ENCODE measurements at regions not wholly inside any gene's neighbourhood (a gene's known extent, or its start where the extent isn't known, plus 50 kb on each side); places are given as distances from the start of the nearest gene placed in this dataset.
"Not testable (repeated sequence)": the region's sequence is repeated elsewhere in the genome, so short reads cannot be mapped to it uniquely, and the experiment has no call there.

- DNase-seq: no peak
Observed at GRCh38 chr5:160479220-160479619, 57.6 kb downstream of the PTTG1 start.

GRCh38 chr5:160479926-160480325 is 58.3 kb downstream of the PTTG1 start:
- peak; percentile 21 for DNase-seq

DNA sequence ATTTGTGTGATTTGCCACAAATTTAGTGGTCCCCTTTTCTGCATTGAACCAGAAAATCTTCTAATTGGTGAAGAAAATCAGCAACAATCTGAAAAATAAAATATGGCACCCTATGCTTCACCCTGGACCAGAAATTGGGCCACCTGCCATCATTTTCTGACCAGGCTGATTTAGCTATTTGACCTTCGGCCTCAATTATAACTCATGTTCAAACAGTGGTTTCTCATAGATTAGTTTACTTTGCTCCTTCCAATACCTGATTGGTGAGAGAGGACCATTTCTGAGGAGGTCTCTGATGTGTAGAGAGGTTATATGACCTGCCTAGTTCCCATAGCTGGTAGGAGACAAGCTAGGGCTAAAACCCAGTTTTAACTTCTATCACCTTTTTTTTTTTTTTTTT is 59.0 kb downstream of the PTTG1 start:
- DNase-seq: no peak

GRCh38 chr5:160484678-160485077 is 63.0 kb downstream of the PTTG1 start:
- no peak for DNase-seq

DNA sequence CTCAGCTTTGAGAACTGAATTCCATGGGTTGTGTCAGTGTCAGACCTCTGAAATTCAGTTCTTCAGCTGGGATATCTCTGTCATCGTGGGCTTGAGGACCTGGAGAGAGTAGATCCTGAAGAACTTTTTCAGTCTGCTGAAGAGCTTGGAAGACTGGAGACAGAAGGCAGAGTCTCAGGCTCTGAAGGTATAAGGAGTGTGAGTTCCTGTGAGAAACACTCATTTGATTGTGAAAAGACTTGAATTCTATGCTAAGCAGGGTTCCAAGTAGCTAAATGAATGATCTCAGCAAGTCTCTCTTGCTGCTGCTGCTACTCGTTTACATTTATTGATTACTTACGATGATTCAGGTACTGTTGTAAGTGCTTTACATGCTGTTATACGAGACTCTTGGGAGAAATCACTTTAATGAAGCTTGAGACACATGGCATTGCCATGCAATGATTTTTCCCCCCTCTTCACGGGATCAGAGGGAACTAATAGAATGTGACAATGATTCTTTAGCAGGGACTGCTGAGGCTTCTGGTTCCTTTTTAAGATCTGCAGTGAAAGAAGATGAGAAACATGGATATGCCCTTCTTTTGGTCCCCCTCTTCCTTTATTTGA is 63.8 kb downstream of the PTTG1 start:
- DNase-seq: no peak

DNA sequence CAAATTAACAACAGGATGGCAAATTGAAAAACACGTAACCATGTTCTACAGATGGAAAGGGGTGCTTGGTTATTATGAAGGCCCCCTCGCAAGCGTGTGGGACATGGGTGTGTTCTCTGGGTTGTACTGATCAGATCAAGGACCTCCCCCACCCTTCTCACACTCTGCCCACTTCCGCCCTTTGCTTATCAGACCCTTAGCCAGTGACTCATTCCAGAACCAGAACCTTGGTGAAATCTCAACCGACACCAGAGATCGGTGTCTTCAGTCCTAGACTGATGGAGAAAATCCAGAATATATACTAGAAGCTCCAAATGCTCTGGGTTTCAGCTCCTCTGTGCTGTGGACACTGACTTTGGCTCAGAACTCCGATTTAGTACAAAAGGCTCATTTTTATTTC is 64.9 kb downstream of the PTTG1 start:
- no peak for DNase-seq

DNA sequence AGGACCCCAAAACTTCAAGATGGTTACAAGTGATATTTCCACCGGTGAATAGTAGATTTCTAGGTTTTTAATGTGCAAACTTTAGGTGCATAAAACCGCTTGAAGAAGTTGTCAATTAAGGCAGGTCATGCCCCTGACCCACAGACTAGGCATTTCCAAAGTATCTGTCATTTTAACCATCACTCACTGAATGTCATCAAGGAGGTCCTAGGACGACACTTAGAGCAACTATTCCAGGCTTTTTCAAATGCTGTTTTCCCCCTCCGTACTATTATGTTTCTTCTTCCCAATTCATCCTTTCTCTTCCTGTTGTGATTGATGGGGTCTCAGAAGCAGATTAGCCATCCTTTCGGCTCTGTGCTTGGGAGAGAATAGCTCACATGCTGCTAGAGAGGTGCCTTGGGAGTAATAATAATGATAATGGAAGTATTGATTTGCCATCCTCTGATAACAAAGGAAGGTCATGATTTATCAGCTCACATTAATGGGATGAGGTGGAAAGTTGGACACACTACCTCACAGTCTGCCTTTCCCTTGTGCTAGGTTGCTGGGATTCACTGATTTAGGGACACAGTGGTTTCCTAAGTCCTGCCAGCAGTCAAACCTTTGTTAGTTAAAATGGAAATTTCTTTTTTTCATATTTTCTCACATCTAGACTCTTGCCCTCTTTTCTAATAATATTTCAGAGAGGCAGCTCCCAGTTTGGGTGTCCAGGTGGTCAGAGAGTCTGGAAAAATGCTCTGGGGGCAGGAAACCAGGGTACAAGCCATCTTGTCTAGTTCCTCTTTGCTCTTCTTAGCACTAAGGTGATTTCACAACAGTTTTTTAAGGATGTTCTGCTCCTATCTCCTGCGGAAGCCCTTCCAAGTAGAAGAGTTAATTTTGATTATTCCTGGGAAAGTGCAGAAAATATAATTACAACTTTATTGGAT is 67.0 kb downstream of the PTTG1 start:
- DNase-seq: no peak

- DNase-seq: no peak
Observed at GRCh38 chr5:160491438-160491837, 69.8 kb downstream of the PTTG1 start.

- DNase-seq: no peak
Observed at GRCh38 chr5:160492565-160492964, 70.9 kb downstream of the PTTG1 start.

GRCh38 chr5:160493806-160494338 is 72.2 kb downstream of the PTTG1 start:
- DNase-seq: no peak

GRCh38 chr5:160494451-160494850 is 72.8 kb downstream of the PTTG1 start:
- DNase-seq: no peak

GRCh38 chr5:160496334-160496733 is 74.7 kb downstream of the PTTG1 start:
- no peak for DNase-seq

DNA sequence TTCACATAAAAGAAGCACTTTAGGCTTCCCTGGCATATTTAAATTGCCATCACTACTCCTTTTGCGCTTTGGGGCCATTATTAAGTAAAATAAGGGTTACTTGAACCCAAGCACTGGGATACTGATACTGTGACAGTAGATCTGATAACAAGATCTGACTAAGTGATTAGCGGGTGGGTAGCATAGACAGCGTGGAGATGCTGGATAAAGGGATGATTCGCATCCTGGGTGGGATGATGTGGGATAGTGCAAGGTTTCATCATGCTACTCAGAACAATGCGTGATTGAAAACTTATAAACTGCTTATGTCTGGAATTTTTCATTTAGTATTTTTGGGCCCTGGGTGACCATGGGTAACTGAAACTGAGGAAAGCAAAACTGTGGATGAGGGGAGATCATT is 75.1 kb downstream of the PTTG1 start:
- DNase-seq: no peak

DNA sequence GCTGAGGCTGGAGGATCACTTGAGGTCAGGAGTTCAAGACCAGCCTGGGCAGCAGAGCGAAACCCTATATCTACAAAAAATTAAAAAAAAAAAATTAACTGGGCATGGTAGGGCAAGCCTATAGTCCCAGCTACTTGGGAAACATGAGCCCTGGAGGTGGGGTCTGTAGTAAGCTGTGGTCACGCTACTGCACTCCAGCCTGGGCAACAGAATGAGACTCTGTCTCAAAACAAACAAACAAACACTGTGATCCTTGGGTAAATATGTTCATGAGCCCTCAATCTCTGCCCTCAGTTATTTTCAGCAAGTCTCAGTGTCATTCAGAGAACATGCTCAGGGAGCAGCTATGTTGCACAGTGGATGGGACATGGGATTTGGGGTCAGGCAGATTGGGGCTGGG is 76.2 kb downstream of the PTTG1 start:
- DNase-seq: no peak

DNA sequence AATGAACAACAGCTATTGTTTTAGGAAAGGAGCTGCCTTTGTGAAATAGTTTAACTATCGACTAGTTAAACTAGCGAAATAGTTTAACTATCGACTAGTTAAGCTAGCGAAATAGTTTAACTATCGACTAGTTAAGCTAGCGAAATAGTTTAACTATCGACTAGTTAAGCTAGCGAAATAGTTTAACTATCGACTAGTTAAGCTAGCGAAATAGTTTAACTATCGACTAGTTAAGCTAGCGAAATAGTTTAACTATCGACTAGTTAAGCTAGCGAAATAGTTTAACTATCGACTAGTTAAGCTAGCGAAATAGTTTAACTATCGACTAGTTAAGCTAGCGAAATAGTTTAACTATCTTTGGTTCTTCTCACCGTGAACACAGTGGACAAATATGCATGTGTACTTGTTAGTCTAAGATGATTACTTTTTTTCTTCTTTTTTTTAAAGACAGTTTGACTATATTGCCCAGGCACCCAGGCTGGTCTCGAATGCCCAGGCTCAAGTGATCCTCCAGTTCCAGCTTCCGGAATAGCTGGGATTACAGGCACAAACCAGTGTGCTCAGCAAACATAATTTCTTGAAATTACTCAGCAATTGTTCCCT is 76.9 kb downstream of the PTTG1 start:
- DNase-seq: not testable (repeated sequence)

- no peak for DNase-seq
Observed at GRCh38 chr5:160500786-160501779, 79.4 kb downstream of the PTTG1 start.

DNA sequence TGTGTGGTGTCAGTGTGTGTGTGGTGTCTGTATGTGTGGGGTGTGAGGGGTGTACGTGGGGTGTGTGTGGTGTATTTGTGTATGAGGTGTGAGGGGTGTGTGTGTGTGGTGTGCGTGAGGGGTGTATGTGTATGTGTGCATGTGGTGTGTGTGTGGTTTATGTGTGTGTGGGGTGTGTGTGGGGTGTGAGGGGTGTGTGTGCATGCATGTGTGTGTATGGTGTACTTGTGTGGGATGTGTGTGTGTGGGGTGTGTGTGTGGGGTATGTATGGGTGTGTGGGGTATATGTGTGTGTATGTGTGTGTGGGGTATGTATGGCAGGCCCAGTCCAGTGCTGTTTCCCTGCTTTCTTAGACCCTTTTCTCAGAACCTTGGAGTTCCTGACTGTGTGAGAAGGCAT is 83.3 kb downstream of the PTTG1 start:
- no peak for DNase-seq

- no peak for DNase-seq
Observed at GRCh38 chr5:160506006-160507004, 84.7 kb downstream of the PTTG1 start.

- no peak for DNase-seq
Observed at GRCh38 chr5:160507221-160507721, 85.6 kb downstream of the PTTG1 start.

GRCh38 chr5:160508780-160509361 is 87.2 kb downstream of the PTTG1 start:
- DNase-seq: peak; percentile 81

Data from NCI-H345 (cell line).